GM23338 (cell line): ENCODE measurements at regions not wholly inside any gene's neighbourhood (a gene's known extent, or its start where the extent isn't known, plus 50 kb on each side); places are given as distances from the start of the nearest gene placed in this dataset.

Source experiments
- EZH2phosphoT487 ChIP-seq: fragments of 200-600 bp; sonication (generic); IDR thresholded peaks from one replicate; pipeline ENCODE4 v1.8.1; 2018; ENCODE audit warnings: antibody characterized with exemption; ENCODE audit not compliant: unreplicated experiment
- ZNF114 ChIP-seq: fragments of 250-450 bp; sonication (Bioruptor Pico); IDR thresholded peaks from 2 replicates; pipeline ENCODE4 v1.5.0; 2020; ENCODE audit warnings: mild to moderate bottlenecking, moderate library complexity
- TF ChIP-seq, protein P1 (sequence below), 2 experiments: fragments of 200-600 bp in 1 of 2; sonication (generic) in 1 of 2; conservative IDR thresholded peaks; 2 replicates each; pipeline versions ENCODE4 v1.5.1 to v1.6.1; 2016 to 2017; ENCODE audit warnings: antibody characterized with exemption in 2 of 2, low read depth in 2 of 2, mild to moderate bottlenecking in 2 of 2, moderate library complexity in 1 of 2

DNA sequence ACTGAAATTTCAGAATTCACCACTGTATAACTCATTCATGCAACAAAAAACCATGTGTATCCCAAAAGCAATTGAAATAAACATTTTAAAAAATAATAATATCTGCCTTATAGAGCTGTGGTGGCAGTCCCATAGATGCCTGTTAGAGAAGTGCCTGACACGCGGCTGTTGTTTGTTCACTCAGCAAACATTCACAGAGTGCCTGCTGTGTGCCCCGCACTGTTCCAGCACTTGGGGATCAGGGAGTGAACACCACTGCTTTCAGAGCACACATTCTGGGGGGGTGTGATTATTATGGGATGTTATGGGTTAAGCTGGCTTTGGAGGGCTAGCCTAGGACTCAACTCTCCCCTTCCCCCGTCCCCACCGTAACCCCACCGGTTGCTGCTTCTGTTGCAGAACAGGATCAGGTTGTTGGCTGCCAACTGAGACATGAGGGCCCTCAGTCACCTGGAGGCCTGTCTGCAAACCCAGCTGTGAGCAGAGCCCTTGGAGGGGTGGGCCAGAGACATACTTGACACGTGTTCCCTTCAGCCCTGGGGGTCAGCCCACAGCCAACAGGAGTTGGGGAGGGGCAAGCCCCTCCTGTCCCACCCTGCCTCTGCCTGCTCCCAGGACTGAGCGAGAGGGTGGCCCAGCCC is 103.3 kb upstream of the CIBAR2 start:
- no peak for TF ChIP-seq ZNF114
- TF ChIP-seq, protein P1, sequence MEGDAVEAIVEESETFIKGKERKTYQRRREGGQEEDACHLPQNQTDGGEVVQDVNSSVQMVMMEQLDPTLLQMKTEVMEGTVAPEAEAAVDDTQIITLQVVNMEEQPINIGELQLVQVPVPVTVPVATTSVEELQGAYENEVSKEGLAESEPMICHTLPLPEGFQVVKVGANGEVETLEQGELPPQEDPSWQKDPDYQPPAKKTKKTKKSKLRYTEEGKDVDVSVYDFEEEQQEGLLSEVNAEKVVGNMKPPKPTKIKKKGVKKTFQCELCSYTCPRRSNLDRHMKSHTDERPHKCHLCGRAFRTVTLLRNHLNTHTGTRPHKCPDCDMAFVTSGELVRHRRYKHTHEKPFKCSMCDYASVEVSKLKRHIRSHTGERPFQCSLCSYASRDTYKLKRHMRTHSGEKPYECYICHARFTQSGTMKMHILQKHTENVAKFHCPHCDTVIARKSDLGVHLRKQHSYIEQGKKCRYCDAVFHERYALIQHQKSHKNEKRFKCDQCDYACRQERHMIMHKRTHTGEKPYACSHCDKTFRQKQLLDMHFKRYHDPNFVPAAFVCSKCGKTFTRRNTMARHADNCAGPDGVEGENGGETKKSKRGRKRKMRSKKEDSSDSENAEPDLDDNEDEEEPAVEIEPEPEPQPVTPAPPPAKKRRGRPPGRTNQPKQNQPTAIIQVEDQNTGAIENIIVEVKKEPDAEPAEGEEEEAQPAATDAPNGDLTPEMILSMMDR (conservative IDR thresholded peaks at IDR 0.05; ENCODE audit: low read depth in 2 of 2) = no peak
- TF ChIP-seq EZH2phosphoT487 = no peak
